ENCODE measurements at regions not wholly inside any gene's neighbourhood (a gene's known extent, or its start where the extent isn't known, plus 50 kb on each side); places are given as distances from the start of the nearest gene placed in this dataset.

GRCh38 chr2:118696786-118697465, 150.5 kb downstream of the EN1 start:
- 77 to 80% (median 79%) methylated on average over 6 of the region's 6 CpGs for WGBS, 3 donors
- H3K4me1 ChIP-seq (ENCODE audit: insufficient read depth), result no peaks in the 10 kb centered on the region
- DNase-seq, result no peak
- no peaks in the 10 kb centered on the region for H3K36me3 ChIP-seq
- H3K4me3 ChIP-seq, result no peak overlapping the region
- H3K27me3 ChIP-seq, result no peaks in the 10 kb centered on the region
- no peak overlapping the region for H3K27ac ChIP-seq
- intact Hi-C loops (cut with DNase I), result no loop called here
- H3K9me3 ChIP-seq, result no peaks in the 10 kb centered on the region
- TF ChIP-seq EP300 (IDR thresholded peaks at IDR 0.05) (no peak), POLR2A (IDR thresholded peaks at IDR 0.05) (no peak)
- TF ChIP-seq, protein P1, sequence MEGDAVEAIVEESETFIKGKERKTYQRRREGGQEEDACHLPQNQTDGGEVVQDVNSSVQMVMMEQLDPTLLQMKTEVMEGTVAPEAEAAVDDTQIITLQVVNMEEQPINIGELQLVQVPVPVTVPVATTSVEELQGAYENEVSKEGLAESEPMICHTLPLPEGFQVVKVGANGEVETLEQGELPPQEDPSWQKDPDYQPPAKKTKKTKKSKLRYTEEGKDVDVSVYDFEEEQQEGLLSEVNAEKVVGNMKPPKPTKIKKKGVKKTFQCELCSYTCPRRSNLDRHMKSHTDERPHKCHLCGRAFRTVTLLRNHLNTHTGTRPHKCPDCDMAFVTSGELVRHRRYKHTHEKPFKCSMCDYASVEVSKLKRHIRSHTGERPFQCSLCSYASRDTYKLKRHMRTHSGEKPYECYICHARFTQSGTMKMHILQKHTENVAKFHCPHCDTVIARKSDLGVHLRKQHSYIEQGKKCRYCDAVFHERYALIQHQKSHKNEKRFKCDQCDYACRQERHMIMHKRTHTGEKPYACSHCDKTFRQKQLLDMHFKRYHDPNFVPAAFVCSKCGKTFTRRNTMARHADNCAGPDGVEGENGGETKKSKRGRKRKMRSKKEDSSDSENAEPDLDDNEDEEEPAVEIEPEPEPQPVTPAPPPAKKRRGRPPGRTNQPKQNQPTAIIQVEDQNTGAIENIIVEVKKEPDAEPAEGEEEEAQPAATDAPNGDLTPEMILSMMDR (IDR thresholded peaks at IDR 0.05), result no peak

DNA sequence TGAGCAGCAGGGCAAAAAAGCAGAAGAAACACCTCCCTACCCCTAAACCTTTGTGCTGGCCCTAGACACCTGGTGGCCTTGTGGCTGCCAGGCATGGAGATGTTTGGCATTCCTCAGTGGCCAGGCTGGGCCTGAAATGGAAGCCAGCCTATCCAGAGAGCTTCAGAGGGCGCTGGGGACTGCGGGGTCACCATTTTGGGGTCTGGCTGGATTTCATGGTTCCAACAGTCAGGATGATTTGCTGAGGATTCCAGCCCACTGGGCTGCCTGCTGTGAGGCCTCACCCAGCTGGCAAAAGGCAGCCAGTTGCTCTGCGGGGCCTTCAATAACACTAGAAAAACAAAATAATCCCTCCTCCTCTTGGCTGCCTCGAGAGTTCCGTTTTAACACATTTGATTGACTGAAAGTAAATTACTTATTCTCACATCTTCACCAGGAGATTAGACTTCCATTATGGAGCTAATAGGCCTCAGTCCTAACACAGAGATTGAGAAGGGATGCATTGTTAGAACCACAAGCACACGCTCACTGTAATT, 154.1 kb downstream of the EN1 start:
- no peak for DNase-seq
- Histone ChIP-seq H3K27ac (no peak overlapping the region), H3K4me3 (no peak overlapping the region), H3K4me1 (ENCODE audit: insufficient read depth) (no peaks in the 10 kb centered on the region), H3K9me3 (no peaks in the 10 kb centered on the region), H3K36me3 (no peaks in the 10 kb centered on the region), H3K27me3 (no peaks in the 10 kb centered on the region)
- 44 to 48% (median 46%) methylated on average over 6 of the region's 6 CpGs for WGBS, 3 donors
- intact Hi-C loops (cut with DNase I), result no loop called here
- TF ChIP-seq, protein P1 (IDR thresholded peaks at IDR 0.05), result no peak
- TF ChIP-seq POLR2A (IDR thresholded peaks at IDR 0.05), result no peak
- no peak for TF ChIP-seq EP300 (IDR thresholded peaks at IDR 0.05)

- H3K4me3 ChIP-seq, result no peak overlapping the region
- H3K27ac ChIP-seq, result no peak overlapping the region
- intact Hi-C loops (cut with DNase I), result no loop called here
- no peaks in the 10 kb centered on the region for H3K27me3 ChIP-seq
- DNase-seq, result no peak
- TF ChIP-seq, protein P1 (IDR thresholded peaks at IDR 0.05), result no peak
- TF ChIP-seq EP300 (IDR thresholded peaks at IDR 0.05) (no peak), POLR2A (IDR thresholded peaks at IDR 0.05) (no peak)
- H3K36me3 ChIP-seq, result no peaks in the 10 kb centered on the region
- H3K9me3 ChIP-seq, result no peaks in the 10 kb centered on the region
- H3K4me1 ChIP-seq (ENCODE audit: insufficient read depth), result no peaks in the 10 kb centered on the region
- WGBS, 3 donors, result 74 to 83% (median 83%) methylated on average over 4 of the region's 4 CpGs
Observed at GRCh38 chr2:118689874-118690273, 157.6 kb downstream of the EN1 start.

GRCh38 chr2:118689456-118689855, 158.0 kb downstream of the EN1 start:
- Histone ChIP-seq H3K4me1 (ENCODE audit: insufficient read depth) (no peaks in the 10 kb centered on the region), H3K9me3 (no peaks in the 10 kb centered on the region), H3K27ac (no peak overlapping the region), H3K4me3 (no peak overlapping the region), H3K27me3 (no peaks in the 10 kb centered on the region), H3K36me3 (no peaks in the 10 kb centered on the region)
- TF ChIP-seq EP300 (IDR thresholded peaks at IDR 0.05) (no peak), POLR2A (IDR thresholded peaks at IDR 0.05) (no peak)
- TF ChIP-seq, protein P1 (IDR thresholded peaks at IDR 0.05), result no peak
- WGBS, 3 donors, result 73 to 76% (median 74%) methylated on average over 4 of the region's 4 CpGs
- no peak for DNase-seq
- intact Hi-C loops (cut with DNase I), result no loop called here

All from ovary (tissue), 7 donors.